ENCODE measurements at regions not wholly inside any gene's neighbourhood (a gene's known extent, or its start where the extent isn't known, plus 50 kb on each side); places are given as distances from the start of the nearest gene placed in this dataset.
"Not testable (repeated sequence)": the region's sequence is repeated elsewhere in the genome, so short reads cannot be mapped to it uniquely, and the experiment has no call there.

DNA sequence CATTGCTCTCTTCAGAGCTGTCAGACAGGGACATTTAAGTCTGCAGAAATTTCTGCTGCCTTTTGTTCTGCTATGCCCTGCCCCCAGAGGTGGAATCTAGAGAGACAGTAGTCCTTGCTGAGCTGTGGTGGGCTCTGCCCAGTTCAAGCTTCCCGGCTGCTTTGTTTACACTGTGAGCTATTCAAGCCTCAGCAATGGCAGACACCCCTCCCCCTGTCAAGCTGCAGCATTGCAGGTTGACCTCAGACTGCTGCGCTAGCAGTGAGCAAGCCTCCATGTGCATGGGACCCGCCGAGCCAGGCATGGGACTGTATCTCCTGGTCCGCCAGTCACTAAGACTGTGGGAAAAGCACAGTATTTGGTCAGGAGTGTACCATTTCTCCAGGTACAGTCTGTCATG lies 53.6 kb upstream of the MAPK10 start:
- not testable (repeated sequence) for DNase-seq

- DNase-seq: no peak
These were observed 54.8 kb upstream of the MAPK10 start for GRCh38 chr4:86414686-86415085.

DNA sequence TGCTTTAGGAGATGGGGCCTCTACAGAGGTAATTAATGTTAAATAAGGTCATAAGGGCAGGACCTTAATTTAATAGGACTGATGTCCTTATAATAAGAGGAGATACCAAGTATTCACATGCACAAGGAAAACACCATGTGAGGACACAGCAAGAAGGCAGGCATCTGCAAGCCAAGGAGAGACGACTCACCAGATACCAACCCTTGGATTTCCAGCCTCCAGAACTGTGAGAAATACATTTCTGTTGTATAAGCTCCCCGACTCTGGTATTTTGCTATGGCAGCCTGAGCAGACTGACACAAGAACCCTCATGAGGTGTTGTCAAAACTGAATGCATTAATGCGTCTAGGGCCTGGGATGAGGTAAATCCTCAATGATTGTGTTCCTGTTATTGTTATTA lies 56.2 kb upstream of the MAPK10 start:
- DNase-seq: no peak

- no peak for DNase-seq
These were observed 61.6 kb upstream of the MAPK10 start for GRCh38 chr4:86421461-86421860.

DNA sequence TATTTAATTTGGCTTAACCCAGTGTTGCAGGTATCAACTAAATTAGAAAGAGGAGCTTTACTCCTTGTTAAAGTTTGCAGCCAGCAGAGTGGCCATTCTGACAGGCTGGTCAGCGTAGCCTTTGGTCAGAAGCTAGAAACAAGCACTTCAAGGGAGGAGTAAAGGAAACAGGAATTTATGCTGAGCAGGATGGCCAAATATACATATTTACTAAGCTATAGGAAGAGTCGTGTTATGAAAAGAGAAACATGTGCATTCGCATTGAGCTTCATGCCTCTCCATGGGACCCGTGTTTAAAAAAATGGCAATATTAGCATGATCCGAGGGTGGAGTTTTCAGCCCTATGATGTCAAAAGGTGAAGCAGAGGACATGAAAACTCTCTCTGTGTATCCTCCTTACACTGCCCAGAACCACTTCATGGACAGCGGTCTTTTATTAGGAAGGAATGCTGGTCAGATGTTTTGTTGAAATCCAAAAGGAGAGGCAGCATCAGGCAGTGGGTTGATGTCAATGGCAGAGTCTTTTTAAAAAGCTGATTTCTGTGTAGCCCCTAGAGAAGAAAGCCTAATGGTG lies 71.8 kb upstream of the MAPK10 start:
- no peak for DNase-seq

DNA sequence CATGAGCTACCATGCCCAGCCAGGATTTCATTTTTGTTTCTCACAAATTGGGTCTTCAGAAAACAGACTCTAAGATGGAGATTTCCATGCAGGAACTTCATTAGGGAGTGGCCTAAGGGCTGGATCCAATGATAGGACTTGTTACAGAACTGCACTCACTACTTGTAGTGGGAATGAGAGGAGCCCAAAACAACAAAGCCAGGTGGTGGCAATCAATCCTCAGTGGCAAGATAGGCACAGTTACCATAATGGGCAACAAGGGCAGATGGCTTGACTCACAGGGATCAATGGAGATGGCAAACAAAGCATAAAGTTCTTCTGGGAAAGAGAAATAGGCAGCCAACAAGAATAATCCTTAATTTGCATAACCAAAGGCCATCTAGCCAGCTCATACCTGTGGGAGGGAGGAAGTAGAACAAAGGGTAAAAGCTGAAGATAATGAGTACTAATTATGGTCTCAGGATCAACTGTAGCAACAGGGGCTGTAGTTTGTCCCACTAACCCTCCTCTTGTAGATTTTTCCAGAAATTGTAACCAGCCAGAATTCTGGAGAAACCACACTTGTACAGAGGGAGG lies 72.8 kb upstream of the MAPK10 start:
- no peak for DNase-seq

DNA sequence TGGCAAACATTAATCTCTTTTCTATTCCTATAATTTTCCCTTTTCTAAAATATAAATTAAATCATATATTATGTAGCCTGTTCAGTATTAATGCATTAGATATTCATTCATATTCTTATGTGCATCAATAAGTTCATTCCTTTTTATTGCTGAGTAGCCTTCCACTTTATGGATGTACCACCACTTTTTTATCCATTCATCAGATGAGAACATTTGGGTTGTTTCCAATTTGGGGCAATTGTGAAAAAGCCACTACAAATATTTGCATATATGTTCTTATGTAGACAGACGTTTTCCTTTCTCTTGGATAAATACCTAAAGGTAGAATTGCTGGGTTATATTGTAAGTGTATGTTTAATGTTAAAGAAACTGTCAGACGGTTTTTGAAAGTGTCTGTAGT lies 79.4 kb upstream of the MAPK10 start:
- DNase-seq: no peak

GRCh38 chr4:86441175-86441936 lies 81.5 kb upstream of the MAPK10 start:
- DNase-seq: no peak

GRCh38 chr4:86442881-86443280 lies 83.0 kb upstream of the MAPK10 start:
- no peak for DNase-seq

GRCh38 chr4:86443495-86443894 lies 83.6 kb upstream of the MAPK10 start:
- DNase-seq: no peak

DNA sequence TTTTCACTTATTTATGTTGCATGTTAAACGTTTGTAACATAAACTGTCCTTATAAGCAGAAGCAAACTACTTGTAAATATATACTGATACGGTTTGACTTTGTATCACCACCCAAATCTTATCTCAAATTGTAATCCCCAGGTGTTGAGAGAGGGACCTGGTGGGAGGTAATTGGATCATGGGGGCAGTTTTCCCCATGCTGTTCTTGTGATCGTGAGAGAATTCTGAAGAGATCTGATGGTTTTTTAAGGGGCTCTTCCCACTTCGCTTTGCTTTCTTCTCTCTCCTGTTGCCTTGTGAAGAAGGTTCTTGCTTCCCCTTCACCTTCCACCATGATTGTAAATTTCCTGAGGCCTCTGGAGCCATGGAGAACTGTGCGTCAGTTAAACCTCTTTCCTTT lies 87.1 kb upstream of the MAPK10 start:
- DNase-seq: no peak

DNA sequence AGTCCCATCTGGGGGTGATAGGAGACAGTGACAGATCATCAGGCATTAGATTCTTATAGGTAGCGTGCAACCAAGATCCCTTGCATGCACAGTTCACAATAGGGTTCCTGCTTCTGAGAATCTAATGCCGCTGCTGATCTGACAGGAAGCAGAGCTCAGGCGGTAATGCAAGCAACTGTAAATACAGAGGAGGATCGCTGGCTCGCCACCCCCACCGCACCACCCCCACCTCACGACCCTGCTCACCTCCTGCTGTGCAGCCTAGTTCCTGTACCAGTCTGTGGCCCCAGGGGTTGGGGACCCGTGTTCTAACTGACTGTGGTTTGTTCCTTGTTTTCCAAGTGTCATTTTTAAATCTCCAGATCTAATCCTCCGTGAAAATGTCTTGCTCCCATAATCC lies 89.0 kb upstream of the MAPK10 start:
- no peak for DNase-seq

- DNase-seq: no peak
These were observed 90.1 kb upstream of the MAPK10 start for GRCh38 chr4:86449746-86450588.

DNA sequence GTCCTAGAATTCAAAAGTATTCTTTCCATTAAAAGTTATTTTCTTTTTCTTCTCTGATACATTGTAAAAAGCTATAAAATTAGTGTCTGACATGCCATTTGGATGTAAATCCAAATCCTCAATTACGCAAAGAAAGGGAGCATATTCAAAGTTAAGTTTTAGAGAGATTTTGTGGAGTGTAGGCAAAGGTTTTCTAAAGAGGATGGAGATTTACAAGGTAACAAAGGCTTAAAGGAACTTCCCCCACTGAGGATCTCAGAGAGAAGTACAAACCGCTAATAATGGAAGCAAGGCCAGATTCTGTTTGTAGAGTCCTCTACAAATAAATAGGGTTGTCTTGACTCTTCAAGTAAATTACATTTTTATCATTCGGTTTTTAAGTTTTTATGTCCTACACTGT lies 91.0 kb upstream of the MAPK10 start:
- no peak for DNase-seq

- no peak for DNase-seq
These were observed 91.9 kb upstream of the MAPK10 start for GRCh38 chr4:86451560-86452330.

GRCh38 chr4:86452422-86452891 lies 92.6 kb upstream of the MAPK10 start:
- no peak for DNase-seq

- no peak for DNase-seq
These were observed 93.2 kb upstream of the MAPK10 start for GRCh38 chr4:86452924-86453531.

DNA sequence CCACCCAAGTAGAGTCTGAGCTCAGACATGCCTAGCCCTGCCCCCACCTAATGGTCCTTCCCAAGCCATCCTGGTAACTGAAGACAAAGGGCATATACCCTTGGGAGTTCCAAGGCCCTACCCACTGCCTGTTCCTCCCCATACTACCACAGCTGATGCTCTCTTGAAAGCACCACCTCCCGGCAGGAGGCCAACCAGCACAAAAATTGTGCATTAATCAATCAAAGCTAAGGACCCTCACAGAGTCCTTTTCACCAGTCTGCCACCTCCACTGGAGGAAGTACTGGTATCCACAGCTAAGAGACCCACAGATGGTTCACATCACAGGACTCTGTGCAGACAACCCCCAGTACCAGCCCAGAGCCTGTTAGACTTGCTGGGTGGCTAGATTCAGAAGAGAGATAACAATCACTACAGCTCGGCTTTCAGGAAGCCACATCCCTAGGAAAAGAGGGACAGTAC lies 93.8 kb upstream of the MAPK10 start:
- not testable (repeated sequence) for DNase-seq

- DNase-seq: no peak
These were observed 102.0 kb upstream of the MAPK10 start for GRCh38 chr4:86461849-86462248.

- no peak for DNase-seq
These were observed 112.6 kb upstream of the MAPK10 start for GRCh38 chr4:86472377-86473019.

DNA sequence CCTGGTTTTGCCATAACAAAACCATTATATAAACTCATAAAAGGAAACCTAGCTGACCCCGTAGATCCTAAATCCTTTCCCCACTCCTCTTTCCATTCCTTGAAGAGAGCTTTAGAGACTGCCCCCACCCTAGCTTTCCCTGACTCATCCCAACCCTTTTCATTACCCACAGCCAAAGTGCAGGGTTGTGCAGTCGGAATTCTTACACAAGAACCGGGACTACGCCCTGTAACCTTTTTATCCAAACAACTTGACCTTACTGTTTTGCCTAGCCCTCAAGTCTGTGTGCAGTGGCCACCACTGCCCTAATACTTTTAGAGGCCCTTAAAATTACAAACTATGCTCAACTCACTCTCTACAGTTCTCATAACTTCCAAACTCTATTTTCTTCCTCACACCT lies 116.0 kb upstream of the PTPN13 start:
- not testable (repeated sequence) for DNase-seq

GRCh38 chr4:86481440-86481839 lies 112.7 kb upstream of the PTPN13 start:
- no peak for DNase-seq
